HL-60/S4 treated with phorbol 12-myristate 13-acetate at 8.2 ng/mL for 4 days and 3 days (cell line): ENCODE measurements at regions not wholly inside any gene's neighbourhood (a gene's known extent, or its start where the extent isn't known, plus 50 kb on each side); places are given as distances from the start of the nearest gene placed in this dataset.
"Not testable (repeated sequence)": the region's sequence is repeated elsewhere in the genome, so short reads cannot be mapped to it uniquely, and the experiment has no call there.

Experiments
- in situ Hi-C: fragments of 300-500 bp; cut with MboI; formaldehyde crosslinking; loops from 2 replicates; pipeline ENCODE4 v1.15.0; 2022; ENCODE audit warnings: low sequenced_read_pairs

GRCh38 chr9:71632776-71633175 lies 135.5 kb downstream of the CEMIP2 start:
- in situ Hi-C loops, result no loop called here

GRCh38 chr9:71630377-71630995 lies 137.8 kb downstream of the CEMIP2 start:
- in situ Hi-C loops, result no loop called here

DNA sequence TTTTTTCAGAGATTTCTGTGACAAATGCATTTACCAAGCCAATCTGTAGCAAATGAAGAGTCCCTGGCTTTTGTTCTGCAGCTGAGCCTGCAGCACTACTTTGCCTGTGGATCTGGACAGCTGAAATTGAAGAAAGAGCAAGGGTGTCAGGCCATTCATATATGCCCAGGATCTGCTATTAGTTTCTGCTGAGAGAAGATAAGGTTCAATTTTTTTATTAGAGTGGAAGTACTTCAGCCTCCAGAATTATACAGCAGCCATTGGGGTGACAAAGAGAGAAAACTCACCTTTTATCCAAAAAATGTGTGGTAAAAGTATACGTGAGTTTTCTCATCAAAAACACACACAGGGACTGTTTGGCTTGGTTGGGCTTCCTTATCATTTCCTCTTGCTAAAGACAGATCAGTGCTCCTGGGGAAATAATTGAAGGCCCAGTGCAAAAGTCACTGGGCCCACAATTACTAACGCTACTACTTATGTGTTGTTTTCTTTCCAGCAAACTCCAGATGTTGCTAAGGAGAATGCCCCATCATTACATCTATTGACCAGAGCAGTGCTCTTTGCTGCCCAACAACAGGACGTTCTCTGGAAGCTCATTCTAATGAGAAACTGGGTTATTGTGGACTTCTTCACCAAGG lies 138.6 kb downstream of the CEMIP2 start:
- in situ Hi-C loops, result no loop called here

- in situ Hi-C loops, result no loop called here
Measured at GRCh38 chr9:71628247-71628646, 140.1 kb downstream of the CEMIP2 start.

- in situ Hi-C loops, result no loop called here
Measured at GRCh38 chr9:71627537-71627936, 140.8 kb downstream of the CEMIP2 start.

DNA sequence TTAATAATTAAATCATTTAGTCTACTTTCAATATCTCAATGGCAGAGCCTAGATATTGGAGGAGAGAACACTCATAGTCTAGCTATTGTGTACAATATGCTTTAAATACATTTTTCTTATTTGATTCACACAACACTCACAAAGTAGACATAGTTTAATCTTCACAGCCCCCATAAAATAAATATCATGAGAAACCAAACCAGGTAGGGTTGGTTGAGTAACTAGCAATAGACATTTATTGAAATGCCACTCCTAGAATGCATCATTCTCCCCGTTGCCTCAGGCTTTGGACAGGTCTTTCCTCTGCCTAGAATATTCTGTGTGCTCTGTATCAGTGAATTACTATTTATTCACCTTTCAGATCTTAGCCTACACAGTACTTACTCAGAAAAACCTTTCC lies 141.9 kb downstream of the CEMIP2 start:
- in situ Hi-C loops, result no loop called here

- in situ Hi-C loops, result no loop called here
Measured at GRCh38 chr9:71624728-71625127, 143.6 kb downstream of the CEMIP2 start.

DNA sequence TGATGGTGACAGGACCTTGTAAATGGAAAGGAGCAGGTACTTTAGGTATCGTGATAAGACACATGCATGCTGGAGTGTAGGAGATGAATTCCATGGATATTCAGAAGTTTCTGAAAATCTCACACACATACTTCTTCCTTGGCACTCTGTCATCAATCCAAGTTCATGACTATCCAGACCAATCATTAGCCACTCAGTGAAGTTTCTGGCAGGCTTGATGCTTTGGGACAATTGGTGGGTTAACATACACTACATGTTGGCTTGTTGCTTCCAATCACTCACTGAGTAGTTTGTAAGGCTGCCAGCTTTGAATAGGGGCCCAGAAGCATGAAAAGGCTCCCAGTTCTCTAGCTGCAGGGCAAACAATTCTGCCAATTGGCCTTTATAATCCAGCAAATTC lies 147.6 kb downstream of the CEMIP2 start:
- in situ Hi-C loops, result no loop called here

DNA sequence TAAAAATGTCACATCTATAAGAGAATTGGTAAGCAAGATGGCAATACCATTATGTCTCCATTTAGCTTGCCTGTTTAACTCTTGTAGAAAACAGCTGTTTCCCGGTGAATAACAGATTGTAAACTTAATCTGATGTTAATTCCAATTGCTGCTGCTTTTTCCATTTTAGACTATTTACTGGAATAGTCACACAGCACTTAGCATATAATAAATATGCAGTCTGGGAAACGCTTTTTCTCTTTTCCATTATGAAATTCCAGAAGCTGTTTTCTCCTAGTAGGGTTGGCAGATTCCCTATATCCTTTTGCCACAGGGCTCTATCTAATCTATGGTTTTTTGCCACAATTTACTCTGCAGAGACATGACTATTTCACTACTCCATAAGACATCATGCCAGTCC lies 148.0 kb downstream of the CEMIP2 start:
- in situ Hi-C loops, result no loop called here

- in situ Hi-C loops, result no loop called here
Measured at GRCh38 chr9:71619926-71620325, 148.4 kb downstream of the CEMIP2 start.

- in situ Hi-C loops, result no loop called here
Measured at GRCh38 chr9:71614409-71615010, 153.8 kb downstream of the CEMIP2 start.

DNA sequence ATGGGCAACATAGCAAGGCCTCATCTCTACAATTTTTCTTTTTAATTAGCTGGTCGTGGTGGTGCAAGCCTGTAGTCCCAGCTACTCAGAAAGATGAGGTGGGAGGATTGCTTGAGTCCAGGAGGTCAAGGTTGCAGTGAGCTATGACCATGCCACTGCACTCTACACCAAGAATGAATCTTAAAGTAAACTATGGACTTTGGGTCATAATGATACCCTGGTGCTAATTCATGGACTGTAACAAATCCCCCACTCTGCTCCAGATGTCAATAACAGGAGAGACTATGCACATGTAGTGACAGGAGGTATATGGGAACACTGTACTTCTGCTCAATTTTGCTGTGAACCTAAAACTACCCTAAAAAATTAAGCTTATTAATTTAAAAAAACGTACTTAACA lies 155.4 kb downstream of the CEMIP2 start:
- in situ Hi-C loops, result no loop called here

GRCh38 chr9:71609448-71609830 lies 158.9 kb downstream of the CEMIP2 start:
- in situ Hi-C loops, result no loop called here

DNA sequence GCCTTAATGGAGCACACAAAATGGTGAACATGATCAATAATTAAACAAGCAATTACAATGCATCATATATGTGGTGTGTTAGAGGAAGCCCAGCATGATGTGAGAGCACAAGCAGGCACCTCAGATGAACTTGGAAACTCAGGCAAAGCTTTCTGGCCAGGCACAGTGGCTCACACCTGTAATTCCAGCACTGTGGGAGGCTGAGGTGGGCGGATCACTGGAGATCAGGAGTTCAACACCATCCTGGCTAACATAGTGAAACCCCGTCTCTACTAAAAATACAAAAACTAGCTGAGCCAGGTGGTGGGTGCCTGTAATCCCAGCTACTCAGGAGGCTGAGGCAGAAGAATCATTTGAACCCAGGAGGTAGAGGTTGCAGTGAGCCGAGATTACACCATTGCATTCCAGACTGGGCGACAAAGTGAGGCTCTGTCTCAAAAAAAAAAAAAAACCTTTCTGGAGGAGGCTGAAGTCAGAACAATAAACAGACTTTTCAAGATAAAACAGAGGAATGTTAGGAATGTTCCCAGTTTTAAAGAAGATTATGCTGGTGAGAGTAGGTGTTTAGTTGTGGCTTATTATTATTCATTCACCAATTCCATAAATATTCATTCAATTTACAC lies 159.4 kb downstream of the CEMIP2 start:
- in situ Hi-C loops, result no loop called here

DNA sequence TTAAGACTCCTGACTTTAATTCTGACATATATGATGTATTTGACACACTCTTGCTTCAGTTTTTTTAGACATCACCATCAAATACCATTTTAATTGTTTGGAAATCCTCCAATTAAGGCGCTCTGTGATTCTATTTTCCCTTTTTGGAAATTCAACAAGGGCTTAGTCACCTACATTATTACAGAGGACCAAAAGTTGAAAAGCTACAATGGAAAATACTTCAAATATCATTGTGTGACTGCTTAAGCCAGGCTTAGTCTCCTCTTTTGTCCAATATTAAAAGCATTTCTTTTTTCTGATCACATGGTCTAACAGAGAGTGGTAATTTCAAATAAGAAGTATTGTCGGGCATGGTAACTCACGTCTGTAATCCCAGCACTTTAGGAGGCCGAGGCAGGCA lies 160.3 kb downstream of the CEMIP2 start:
- in situ Hi-C loops, result no loop called here

DNA sequence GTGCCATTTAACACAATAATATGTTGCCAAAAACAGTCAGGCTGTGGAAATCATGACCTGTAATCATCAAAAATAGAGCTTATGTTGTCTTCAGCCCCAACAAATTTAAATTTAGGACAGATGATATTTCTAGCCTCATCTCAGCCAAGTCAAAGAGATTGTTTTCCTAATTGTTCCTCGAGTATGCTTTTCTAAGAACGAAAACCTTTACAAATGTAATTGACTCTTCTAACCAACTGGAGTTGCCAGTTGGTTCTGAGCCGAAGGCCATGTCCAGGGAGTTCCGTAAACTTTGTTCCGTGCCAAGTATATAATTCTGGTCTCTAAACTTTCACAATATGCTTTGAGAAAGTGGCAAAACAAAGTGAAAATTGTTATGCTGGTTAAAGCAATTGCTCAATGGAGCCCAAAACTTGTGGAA lies 160.8 kb downstream of the CEMIP2 start:
- in situ Hi-C loops, result no loop called here

GRCh38 chr9:71604197-71605063 lies 163.9 kb downstream of the CEMIP2 start:
- in situ Hi-C loops, result no loop called here

DNA sequence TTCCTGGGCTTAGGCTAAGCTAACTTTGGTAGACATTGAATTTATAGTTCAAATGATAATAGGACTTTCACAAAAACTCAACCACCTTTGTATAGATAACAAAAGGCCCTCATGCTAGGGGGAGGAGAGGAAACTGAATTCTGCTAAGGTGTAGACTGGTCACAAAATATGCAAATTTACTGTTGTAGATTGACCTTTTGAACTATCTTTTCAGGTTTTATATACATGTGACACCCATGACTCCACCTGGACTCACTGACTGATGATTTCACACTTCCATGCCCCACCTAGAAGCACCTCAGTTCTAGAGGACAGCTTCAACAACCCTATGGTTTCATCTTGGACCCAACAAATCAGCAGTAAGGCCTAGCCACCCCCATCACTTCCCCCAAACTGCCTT lies 165.7 kb downstream of the CEMIP2 start:
- in situ Hi-C loops, result no loop called here

GRCh38 chr9:71595762-71596161 lies 172.6 kb downstream of the CEMIP2 start:
- in situ Hi-C loops, result not testable (repeated sequence)

DNA sequence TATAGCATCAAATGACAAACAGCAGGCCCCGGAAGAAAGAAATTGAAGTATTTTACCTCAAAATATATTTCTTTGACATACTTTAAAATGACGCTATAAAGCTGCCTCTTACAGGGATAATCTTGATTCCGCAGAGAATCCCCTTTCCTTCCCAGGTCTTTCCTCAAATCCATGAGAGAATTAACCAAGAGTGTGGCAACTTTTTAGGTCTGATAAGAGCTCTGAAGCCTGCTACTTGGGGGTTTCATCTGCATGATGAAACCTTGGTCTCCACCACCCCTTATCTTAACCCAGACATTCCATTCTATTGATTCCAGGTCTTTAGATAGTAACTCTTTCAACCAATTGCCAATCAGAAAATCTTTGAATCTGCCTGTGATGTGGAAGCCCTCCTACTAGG lies 173.8 kb downstream of the CEMIP2 start:
- in situ Hi-C loops, result no loop called here

DNA sequence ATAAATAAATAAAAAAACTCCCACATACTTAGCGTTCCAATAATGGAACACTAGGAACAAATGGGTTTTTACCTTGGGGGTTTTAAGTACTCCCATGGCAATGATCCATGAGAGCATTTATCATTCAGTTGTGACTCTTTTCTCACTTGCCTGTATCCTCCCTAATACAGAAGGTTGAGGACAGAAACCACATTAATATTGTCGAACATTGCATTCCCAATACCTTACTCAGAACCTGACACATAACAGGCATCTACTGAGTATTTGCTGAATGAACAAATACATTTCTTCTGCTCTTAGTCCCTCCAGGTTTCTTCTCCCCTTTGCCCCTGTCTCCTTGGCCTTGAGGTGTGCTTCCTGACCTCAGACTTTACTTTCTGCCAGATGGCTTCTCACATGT lies 175.9 kb downstream of the CEMIP2 start:
- in situ Hi-C loops, result no loop called here
